Epidermal melanocyte (primary cell): ENCODE measurements at regions not wholly inside any gene's neighbourhood (a gene's known extent, or its start where the extent isn't known, plus 50 kb on each side); places are given as distances from the start of the nearest gene placed in this dataset.
A peak's percentile ranks its signal among the peaks of the same experiment; 100 is the strongest.
"Not testable (repeated sequence)": the region's sequence is repeated elsewhere in the genome, so short reads cannot be mapped to it uniquely, and the experiment has no call there.

Source experiments
- DNase-seq: peaks from one replicate; pipeline ENCODE4 v3.0.0; 2011; ENCODE audit warnings: low spot score; ENCODE audit not compliant: insufficient read length

GRCh38 chr2:131738533-131738932 is 210.8 kb downstream of the CCDC74A start:
- DNase-seq = not testable (repeated sequence)

GRCh38 chr2:131738996-131739434 is 211.3 kb downstream of the CCDC74A start:
- not testable (repeated sequence) for DNase-seq

- DNase-seq = no peak
Observed at GRCh38 chr2:131753640-131754561, 226.2 kb downstream of the CCDC74A start.

- DNase-seq = no peak
Observed at GRCh38 chr2:131754929-131755720, 227.4 kb downstream of the CCDC74A start.

GRCh38 chr2:131756141-131756907 is 228.6 kb downstream of the CCDC74A start:
- DNase-seq = no peak

GRCh38 chr2:131758941-131759340 is 231.3 kb downstream of the CCDC74A start:
- not testable (repeated sequence) for DNase-seq

GRCh38 chr2:131774955-131775555 is 247.4 kb downstream of the CCDC74A start:
- DNase-seq = not testable (repeated sequence)

GRCh38 chr2:131775903-131776506 is 248.3 kb downstream of the CCDC74A start:
- DNase-seq = not testable (repeated sequence)

- DNase-seq = not testable (repeated sequence)
Observed at GRCh38 chr2:131780446-131780845, 252.8 kb downstream of the CCDC74A start.

- no peak for DNase-seq
Observed at GRCh38 chr2:131801210-131801744, 273.6 kb downstream of the CCDC74A start.

- DNase-seq = peak; percentile 22
Observed at GRCh38 chr2:131801745-131802350, 274.2 kb downstream of the CCDC74A start.

- DNase-seq = not testable (repeated sequence)
Observed at GRCh38 chr2:131802351-131802836, 274.7 kb downstream of the CCDC74A start.

- not testable (repeated sequence) for DNase-seq
Observed at GRCh38 chr2:131803237-131803636, 275.5 kb downstream of the CCDC74A start.

- DNase-seq = not testable (repeated sequence)
Observed at GRCh38 chr2:131812605-131813004, 284.9 kb downstream of the CCDC74A start.

- DNase-seq = not testable (repeated sequence)
Observed at GRCh38 chr2:131813378-131813777, 285.7 kb downstream of the CCDC74A start.

- not testable (repeated sequence) for DNase-seq
Observed at GRCh38 chr2:131818267-131818973, 290.7 kb downstream of the CCDC74A start.

GRCh38 chr2:131822237-131822721 is 294.6 kb downstream of the CCDC74A start:
- DNase-seq = not testable (repeated sequence)

- not testable (repeated sequence) for DNase-seq
Observed at GRCh38 chr2:131823058-131823457, 295.4 kb downstream of the CCDC74A start.

GRCh38 chr2:131824986-131825385 is 297.3 kb downstream of the CCDC74A start:
- not testable (repeated sequence) for DNase-seq
